ENCODE measurements at regions not wholly inside any gene's neighbourhood (a gene's known extent, or its start where the extent isn't known, plus 50 kb on each side); places are given as distances from the start of the nearest gene placed in this dataset.

DNA sequence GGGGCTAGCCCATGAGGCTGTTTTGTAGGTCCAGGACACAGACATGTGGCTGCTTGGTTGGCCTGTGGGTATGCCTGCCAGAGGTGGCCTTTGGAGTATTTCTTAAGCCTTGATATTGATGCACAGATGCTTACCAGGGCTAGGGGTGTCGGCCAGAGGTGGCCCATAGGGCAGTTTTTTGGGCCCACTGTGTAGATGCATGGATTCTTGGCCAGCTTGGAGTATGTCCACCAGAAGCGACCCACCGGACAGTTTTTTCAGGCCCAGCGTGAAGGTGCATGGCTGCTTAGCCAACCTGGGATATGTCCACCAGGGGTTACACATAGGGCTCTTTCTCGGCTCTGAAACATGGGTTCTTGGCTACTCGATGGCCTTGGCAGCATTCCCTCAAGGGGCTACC, 1199.1 kb downstream of the CNTNAP5 start:
- no peak for TF ChIP-seq CTCF (conservative IDR thresholded peaks at IDR 0.05 in 1 of 2, IDR thresholded peaks at IDR 0.05 in 1 of 2; ENCODE audit: extremely low read depth in 1 of 2, insufficient read depth in 1 of 2, low read depth in 1 of 2, low read length in 2 of 2)
- TF ChIP-seq EZH2 (IDR thresholded peaks at IDR 0.05; ENCODE audit: borderline replicate concordance, low read length): no peak
